Hematopoietic multipotent progenitor cell treated with erythropoietin and hydrocortisone succinate and interleukin-3 and kit ligand, for 8 days (in vitro differentiated cells): ENCODE measurements at regions not wholly inside any gene's neighbourhood (a gene's known extent, or its start where the extent isn't known, plus 50 kb on each side); places are given as distances from the start of the nearest gene placed in this dataset.

ENCODE experiments used
- DNase-seq: peaks from one replicate; pipeline ENCODE4 v3.0.0-alpha.2; 2015

DNA sequence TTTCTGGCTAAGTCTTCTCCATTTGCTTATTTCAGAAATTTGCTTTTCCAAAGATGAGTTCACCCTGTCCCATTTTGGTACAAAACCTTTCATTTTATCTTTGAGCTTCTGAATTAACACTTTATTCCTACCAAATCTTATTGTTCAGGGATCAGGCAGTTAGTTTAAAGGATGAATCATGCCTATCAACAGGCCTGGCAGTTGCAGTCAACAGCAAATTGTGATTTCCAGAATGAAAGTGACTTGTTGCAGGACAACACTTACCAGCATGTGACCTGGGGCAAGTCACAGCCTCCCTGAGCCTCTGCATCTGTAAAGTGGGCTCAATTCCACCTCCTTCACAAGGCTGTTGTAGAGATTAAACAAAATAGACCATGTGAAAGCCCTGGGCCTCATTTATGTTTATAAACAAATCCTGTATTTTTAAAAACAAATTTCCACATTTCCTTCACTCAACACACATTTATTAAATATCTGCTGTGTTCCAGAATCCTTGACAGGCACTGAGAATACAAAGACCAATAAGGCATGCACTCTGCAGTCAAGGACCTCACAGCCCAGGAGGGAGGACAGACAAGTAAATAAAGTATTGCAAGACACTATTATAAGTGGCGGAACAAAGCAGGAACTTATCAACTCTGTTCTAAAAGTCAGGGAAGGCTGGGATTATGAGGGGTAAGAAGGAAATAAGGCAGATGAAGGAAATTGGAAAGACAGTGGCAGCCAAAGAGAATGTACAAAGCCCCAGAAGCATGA lies 359.1 kb upstream of the IL12A start:
- DNase-seq: no peak

DNA sequence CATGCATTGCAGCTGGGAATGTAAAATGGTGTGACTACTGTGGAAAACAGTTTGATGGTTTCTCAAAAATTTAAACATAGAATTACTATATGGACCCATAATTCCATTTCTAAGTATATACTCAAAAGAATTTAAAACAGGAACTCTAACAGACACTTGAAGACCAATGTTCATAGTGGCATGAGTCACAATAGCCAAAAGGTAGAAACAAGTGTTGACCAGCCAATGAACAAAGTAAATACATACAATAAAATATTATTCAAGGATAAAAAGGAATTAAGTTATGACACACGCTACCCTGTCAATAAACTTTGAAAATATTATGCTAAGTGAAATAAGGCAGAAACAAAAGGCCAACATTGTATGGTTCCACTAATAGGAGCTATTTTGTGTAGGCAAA lies 357.4 kb upstream of the IL12A start:
- DNase-seq: no peak

DNA sequence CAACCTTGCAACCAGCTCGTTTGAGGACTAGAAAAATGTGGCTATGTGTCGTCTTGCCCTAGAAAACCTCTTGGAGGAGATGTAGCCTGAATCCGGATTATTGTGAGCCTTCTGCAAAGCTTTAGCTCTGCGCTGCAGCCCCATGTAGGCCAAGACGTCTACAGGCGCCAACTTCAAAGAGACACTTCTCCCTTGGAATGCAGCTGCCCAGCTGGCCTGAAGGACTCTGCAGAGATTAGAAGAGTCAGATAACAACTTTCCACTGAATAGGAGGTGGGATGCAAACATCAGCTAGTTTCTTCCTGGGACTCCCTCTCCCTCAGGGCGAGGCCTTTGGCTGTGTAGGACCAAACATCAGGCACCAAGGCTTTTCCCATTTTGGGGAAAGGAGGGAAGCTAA lies 356.5 kb upstream of the IL12A start:
- no peak for DNase-seq

DNA sequence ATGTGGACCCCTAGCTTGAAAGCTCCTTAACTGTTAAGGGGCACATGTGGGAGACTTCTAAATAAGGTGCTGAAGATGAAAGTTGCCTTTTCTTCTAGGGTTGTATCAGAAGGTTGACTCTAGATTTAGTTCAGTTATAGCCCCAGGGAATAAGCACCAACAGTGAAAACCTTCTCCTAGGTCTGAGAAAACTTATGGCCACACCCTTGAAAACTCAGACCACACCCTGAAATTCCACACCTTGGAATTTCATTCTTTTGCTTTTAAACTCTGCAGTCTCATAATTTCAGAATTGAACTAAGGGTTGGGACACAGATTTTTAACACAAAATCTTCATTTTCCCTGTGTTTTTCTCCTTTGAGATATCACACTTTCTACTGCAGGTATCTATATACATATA lies 355.8 kb upstream of the IL12A start:
- DNase-seq: no peak

DNA sequence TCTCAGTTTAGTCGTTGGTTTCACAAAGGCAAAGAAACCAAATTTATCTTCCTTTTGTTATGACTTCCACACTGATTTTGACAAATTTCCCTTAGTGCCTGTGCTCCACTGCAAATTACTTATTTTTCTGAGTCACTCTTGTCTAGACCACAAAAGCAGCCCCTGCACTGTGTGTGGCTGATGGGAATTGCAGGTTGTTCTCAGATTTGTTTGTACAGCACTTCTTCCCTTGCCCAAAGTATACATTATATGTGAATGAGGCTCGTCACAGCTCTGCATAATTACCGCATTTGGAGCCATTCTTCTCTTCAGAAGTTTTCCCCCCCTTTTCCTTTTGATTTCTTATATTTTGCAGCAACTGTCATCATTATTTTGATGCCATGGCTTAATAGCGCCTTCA lies 354.2 kb upstream of the IL12A start:
- DNase-seq: no peak

DNA sequence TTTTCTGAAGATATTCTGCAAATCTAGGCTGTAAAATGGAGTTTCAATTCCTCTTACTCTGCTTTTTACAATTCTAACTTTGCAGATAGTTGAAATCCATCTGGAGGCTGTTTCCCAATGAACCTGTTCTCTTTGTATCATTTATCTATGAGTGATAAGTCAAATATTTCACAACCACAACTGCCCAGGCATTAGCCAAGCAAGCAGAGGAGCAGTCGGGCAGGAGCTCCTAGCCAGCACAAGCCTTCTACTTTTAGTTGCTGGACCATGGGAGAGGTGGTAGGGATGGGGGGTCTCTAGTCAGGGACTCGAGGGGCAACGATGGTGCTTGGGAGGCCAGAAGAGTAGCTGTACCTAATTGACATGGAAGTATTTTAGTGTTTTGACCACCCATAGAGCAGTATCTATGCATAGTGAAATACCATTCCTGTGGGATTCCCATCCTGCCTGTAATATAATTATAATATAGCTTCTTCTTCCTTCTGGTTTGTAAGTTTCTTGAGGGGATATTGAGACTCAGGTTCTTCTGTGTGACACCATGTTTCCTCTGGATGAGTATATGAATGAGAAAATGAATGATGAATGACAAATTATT lies 353.5 kb upstream of the IL12A start:
- no peak for DNase-seq

- DNase-seq: no peak
These were observed 350.6 kb upstream of the IL12A start for GRCh38 chr3:159637883-159638542.

GRCh38 chr3:159640225-159640624 lies 348.4 kb upstream of the IL12A start:
- DNase-seq: no peak

DNA sequence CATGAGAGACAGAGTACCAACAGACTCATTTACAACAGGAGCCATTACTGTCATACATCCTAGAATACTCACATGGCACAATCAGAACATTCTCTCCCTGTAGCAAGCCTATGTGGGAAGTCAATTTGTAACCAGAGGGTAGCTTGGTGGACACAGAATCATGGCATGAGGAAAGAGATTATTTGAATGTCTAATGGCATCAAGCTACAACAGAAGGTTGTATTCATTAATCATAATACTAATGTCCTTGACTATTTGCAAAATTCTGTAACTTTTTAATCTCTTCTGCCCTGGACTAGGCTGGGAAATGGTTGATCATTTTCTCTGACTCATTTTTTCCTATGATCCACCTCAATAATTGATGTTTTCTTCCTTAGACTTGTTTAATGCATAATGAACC lies 345.2 kb upstream of the IL12A start:
- DNase-seq: no peak

GRCh38 chr3:159645874-159646273 lies 342.8 kb upstream of the IL12A start:
- no peak for DNase-seq

- no peak for DNase-seq
These were observed 338.7 kb upstream of the IL12A start for GRCh38 chr3:159649951-159650350.

GRCh38 chr3:159650726-159651125 lies 337.9 kb upstream of the IL12A start:
- DNase-seq: no peak

DNA sequence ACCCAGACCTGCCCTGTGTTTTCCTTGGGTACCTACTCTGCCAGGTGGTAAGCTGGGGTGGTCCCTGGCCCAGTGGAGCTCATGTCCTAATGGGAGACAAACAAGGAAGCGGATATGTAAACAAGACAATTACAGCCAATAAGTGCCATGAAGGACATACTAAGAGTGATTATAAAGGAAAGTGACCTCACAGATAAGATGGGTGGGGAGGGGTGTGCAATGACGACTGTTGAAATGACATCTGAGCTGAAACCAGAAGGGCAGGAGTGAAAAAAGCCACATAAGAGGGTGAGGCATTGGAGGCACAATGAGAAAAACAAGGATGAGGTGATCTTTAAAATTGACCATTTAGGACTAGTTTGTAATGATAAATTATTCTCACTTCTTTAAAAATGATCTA lies 336.2 kb upstream of the IL12A start:
- no peak for DNase-seq

GRCh38 chr3:159654183-159655134 lies 334.2 kb upstream of the IL12A start:
- DNase-seq: no peak

GRCh38 chr3:159655202-159655601 lies 333.4 kb upstream of the IL12A start:
- DNase-seq: no peak

DNA sequence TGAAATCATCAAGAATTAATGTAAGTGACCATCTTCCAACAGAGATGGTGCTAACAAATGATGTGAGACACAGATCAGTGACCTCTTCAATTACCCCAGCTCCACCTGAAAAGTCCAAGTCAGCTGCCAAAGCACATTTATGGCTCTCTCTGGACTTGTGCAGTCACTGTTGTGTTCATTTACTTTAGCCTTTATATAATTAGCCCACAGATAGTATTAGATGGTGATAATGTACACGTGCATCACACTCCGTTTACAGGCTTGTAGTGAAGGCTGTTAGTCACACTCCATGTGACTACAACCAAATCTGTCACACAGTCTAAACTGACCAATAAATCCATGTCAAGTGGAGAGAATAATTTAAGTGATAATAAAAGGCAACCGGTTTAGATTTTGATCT lies 331.5 kb upstream of the IL12A start:
- DNase-seq: no peak

GRCh38 chr3:159657629-159658028 lies 331.0 kb upstream of the IL12A start:
- DNase-seq: no peak

- no peak for DNase-seq
These were observed 328.3 kb upstream of the IL12A start for GRCh38 chr3:159660326-159660725.

DNA sequence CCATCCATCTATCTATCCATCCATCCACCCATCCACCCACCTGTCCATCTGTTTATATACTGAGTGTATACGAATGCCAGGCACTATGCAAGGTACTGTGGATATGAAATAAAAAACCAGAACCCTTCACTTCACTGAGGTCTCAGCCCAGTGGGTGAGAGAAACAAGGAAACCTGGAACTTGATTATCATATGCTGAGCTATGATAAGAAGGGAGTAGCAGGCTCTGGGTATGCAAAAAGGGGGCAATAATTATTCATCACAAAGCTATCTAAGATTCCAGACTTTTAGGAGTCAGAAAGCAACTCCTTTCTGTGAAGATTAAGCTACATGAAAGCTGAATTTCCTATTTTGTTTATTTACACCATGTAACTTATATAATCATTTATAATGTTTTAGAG lies 327.7 kb upstream of the IL12A start:
- no peak for DNase-seq

DNA sequence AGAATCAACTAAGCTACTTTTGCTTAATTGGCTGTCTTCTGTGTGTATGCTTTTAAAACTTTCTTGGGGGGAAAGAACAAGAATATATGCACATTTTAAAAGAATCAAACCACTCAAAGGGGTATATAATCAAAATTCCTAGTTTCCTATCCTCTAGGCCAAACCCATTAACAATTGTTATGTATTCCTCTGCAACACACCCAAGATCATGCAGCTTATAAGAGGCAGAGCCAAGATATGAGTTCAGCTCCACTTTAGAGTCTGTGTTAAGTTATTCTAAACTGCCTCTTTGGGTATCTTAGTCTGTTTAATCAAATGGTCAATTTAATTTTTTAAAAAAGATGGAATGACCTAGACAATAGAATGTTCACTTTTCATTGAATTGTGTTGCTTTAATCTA lies 326.1 kb upstream of the IL12A start:
- DNase-seq: no peak

- no peak for DNase-seq
These were observed 324.6 kb upstream of the IL12A start for GRCh38 chr3:159664006-159664405.

- DNase-seq: no peak
These were observed 324.0 kb upstream of the IL12A start for GRCh38 chr3:159664653-159665052.

GRCh38 chr3:159667261-159667660 lies 321.4 kb upstream of the IL12A start:
- no peak for DNase-seq
